Transverse colon (tissue), 4 donors: ENCODE measurements at regions not wholly inside any gene's neighbourhood (a gene's known extent, or its start where the extent isn't known, plus 50 kb on each side); places are given as distances from the start of the nearest gene placed in this dataset.

Experiments
- DNase-seq: peaks from one replicate; pipeline ENCODE4 v3.0.0-alpha.2; 2019
- H3K27ac ChIP-seq, 4 donors: fragments of 200-600 bp; sonication (generic); 2 replicates each; pipeline ENCODE4 v1.5.1; 2016 to 2018; ENCODE audit warnings: inconsistent platforms in 4 of 4
- H3K27me3 ChIP-seq: fragments of 200-600 bp; sonication (generic); 2 replicates; pipeline ENCODE4 v1.5.1; 2017; ENCODE audit warnings: inconsistent platforms
- H3K36me3 ChIP-seq, 4 donors: fragments of 200-600 bp; sonication (generic); 2 replicates each; pipeline ENCODE4 v1.5.1; 2017 to 2019; ENCODE audit warnings: inconsistent platforms in 4 of 4
- H3K4me1 ChIP-seq, 4 donors: fragments of 200-600 bp; sonication (generic); 2 replicates each; pipeline ENCODE4 v1.5.1; 2017 to 2020; ENCODE audit warnings: inconsistent platforms in 4 of 4
- H3K4me3 ChIP-seq, 4 donors: fragments of 200-600 bp; sonication (generic); 1 replicate in 1 of 4; 2 replicates in 3 of 4; pipeline versions ENCODE4 v1.5.1 to v1.6.1; 2017 to 2019; ENCODE audit warnings: inconsistent platforms in 4 of 4
- H3K9me3 ChIP-seq, 2 donors: fragments of 200-600 bp; sonication (generic); 2 replicates each; pipeline ENCODE4 v1.5.1; 2017 to 2019; ENCODE audit warnings: inconsistent platforms in 2 of 2
- EP300 ChIP-seq: sonication (generic); formaldehyde crosslinking; IDR thresholded peaks from one replicate; pipeline ENCODE4 v1.6.1; 2017; ENCODE audit warnings: antibody characterized with exemption, low read depth
- POLR2A ChIP-seq: fragments of 450-650 bp; IDR thresholded peaks from one replicate; pipeline ENCODE4 v1.6.1; 2016; ENCODE audit warnings: antibody characterized with exemption, mild to moderate bottlenecking, moderate library complexity
- POLR2AphosphoS5 ChIP-seq, 3 donors: sonication (generic); formaldehyde crosslinking; IDR thresholded peaks; one replicate each; pipeline ENCODE4 v1.6.1; 2016; ENCODE audit warnings: antibody characterized with exemption in 3 of 3
- WGBS, 2 donors: methylation state at CpG; one replicate each; pipeline ENCODE4 v1.1.5; 2018; ENCODE audit warnings: low coverage in 1 of 2; 5-methylcytosine and 5-hydroxymethylcytosine counted together
- in situ Hi-C, 4 donors: fragments of 200-750 bp; cut with MboI; loops; one replicate each; pipeline versions ENCODE4 v1.15.0 to v1.15.1; 2017; ENCODE audit warnings: low sequenced_read_pairs in 3 of 4, low pct_ligation_motif_present in 1 of 4, low pct_unique_long_range_greater_than_20kb in 1 of 4
- intact Hi-C: fragments of 100-400 bp; cut with DNase I; formaldehyde crosslinking; loops from one replicate; pipeline ENCODE4 v1.15.1; 2023; ENCODE audit warnings: low total_unique reads
- TF ChIP-seq, protein P1 (sequence below), 5 experiments: fragments of 200-600 bp in 3 of 5; fragments of 450-650 bp in 2 of 5; sonication (generic) in 3 of 5; IDR thresholded peaks; 1 replicate in 2 of 5; 2 replicates in 3 of 5; pipeline ENCODE4 v1.5.1; 2016 to 2017; ENCODE audit warnings: antibody characterized with exemption in 5 of 5, inconsistent platforms in 3 of 5, mild to moderate bottlenecking in 2 of 5, moderate library complexity in 1 of 5

- no peak for DNase-seq
- H3K36me3 ChIP-seq = no peaks in the 10 kb centered on the region
- in situ Hi-C loops (no loop called here), intact Hi-C loops (no loop called here)
- H3K27ac ChIP-seq = no peak overlapping the region
- peaks cover 11 to 39% (median 20%) of the 10 kb centered on the region in 4 donors for H3K4me1 ChIP-seq
- H3K9me3 ChIP-seq = no peaks in the 10 kb centered on the region
- H3K27me3 ChIP-seq = no peaks in the 10 kb centered on the region
- TF ChIP-seq, protein P1, sequence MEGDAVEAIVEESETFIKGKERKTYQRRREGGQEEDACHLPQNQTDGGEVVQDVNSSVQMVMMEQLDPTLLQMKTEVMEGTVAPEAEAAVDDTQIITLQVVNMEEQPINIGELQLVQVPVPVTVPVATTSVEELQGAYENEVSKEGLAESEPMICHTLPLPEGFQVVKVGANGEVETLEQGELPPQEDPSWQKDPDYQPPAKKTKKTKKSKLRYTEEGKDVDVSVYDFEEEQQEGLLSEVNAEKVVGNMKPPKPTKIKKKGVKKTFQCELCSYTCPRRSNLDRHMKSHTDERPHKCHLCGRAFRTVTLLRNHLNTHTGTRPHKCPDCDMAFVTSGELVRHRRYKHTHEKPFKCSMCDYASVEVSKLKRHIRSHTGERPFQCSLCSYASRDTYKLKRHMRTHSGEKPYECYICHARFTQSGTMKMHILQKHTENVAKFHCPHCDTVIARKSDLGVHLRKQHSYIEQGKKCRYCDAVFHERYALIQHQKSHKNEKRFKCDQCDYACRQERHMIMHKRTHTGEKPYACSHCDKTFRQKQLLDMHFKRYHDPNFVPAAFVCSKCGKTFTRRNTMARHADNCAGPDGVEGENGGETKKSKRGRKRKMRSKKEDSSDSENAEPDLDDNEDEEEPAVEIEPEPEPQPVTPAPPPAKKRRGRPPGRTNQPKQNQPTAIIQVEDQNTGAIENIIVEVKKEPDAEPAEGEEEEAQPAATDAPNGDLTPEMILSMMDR (IDR thresholded peaks at IDR 0.05) = no peak
- no peak for TF ChIP-seq EP300
- TF ChIP-seq POLR2A = no peak
- no peak for TF ChIP-seq POLR2AphosphoS5 (IDR thresholded peaks at IDR 0.05)
- WGBS, 2 donors = 75 to 90% methylated on average over 4 of the region's 4 CpGs
- H3K4me3 ChIP-seq = no peak overlapping the region
Measured at GRCh38 chr7:130953196-130953595, 219.2 kb upstream of the KLF14 start.

- intact Hi-C loops = no loop called here
- TF ChIP-seq POLR2A = no peak
- TF ChIP-seq, protein P1 (IDR thresholded peaks at IDR 0.05) = no peak
- no peak for TF ChIP-seq POLR2AphosphoS5 (IDR thresholded peaks at IDR 0.05)
- no peak for TF ChIP-seq EP300
- H3K4me3 ChIP-seq = no peak overlapping the region
- in situ Hi-C loops = no loop called here
- peaks cover 11 to 40% (median 20%) of the 10 kb centered on the region in 4 donors for H3K4me1 ChIP-seq
- 80 to 81% methylated on average over 6 of the region's 6 CpGs for WGBS, 2 donors
- no peaks in the 10 kb centered on the region for H3K27me3 ChIP-seq
- no peaks in the 10 kb centered on the region for H3K9me3 ChIP-seq
- H3K27ac ChIP-seq = no peak overlapping the region
- H3K36me3 ChIP-seq = peaks cover 0 to 5% (median 0%) of the 10 kb centered on the region in 4 donors
- no peak for DNase-seq
Measured at GRCh38 chr7:130954918-130955564, 221.0 kb upstream of the KLF14 start.

DNA sequence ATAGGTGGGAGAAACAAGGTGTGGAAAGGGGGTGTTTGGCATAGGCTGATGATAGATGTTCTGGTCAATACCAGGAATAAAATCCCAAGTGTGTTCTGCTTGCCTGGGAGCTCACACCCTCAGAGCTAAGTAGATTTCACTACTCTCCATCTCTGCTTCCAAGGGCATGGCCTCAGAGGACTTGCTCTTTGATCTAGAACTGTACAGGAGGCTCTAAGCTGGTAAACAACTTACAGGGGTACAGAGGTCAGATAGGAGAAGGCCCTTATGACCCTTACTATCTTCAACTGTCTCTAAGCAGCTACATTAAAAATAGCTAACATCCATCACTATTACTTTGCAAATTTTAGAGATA lies 221.5 kb upstream of the KLF14 start:
- H3K9me3 ChIP-seq = no peaks in the 10 kb centered on the region
- H3K4me3 ChIP-seq = no peak overlapping the region
- H3K27ac ChIP-seq = no peak overlapping the region
- peaks cover 11 to 40% (median 24%) of the 10 kb centered on the region in 4 donors for H3K4me1 ChIP-seq
- intact Hi-C loops (no loop called here), in situ Hi-C loops (no loop called here)
- no peak for TF ChIP-seq EP300
- TF ChIP-seq, protein P1 (IDR thresholded peaks at IDR 0.05) = no peak
- no peak for TF ChIP-seq POLR2A
- TF ChIP-seq POLR2AphosphoS5 (IDR thresholded peaks at IDR 0.05) = no peak
- DNase-seq = no peak
- no peaks in the 10 kb centered on the region for H3K27me3 ChIP-seq
- peaks cover 0 to 5% (median 0%) of the 10 kb centered on the region in 4 donors for H3K36me3 ChIP-seq

GRCh38 chr7:130956417-130957136 lies 222.6 kb upstream of the KLF14 start:
- Histone ChIP-seq H3K4me1 (peaks cover 11 to 50% (median 25%) of the 10 kb centered on the region in 4 donors), H3K4me3 (no peak overlapping the region), H3K27me3 (no peaks in the 10 kb centered on the region), H3K27ac (peak overlapping the region in 2 of 4 donors; percentile 23 to 48), H3K36me3 (peaks cover 0 to 5% (median 0%) of the 10 kb centered on the region in 4 donors), H3K9me3 (no peaks in the 10 kb centered on the region)
- no peak for DNase-seq
- in situ Hi-C loops = no loop called here
- TF ChIP-seq POLR2AphosphoS5 (IDR thresholded peaks at IDR 0.05) (no peak), EP300 (no peak), POLR2A (no peak)
- TF ChIP-seq, protein P1 (IDR thresholded peaks at IDR 0.05) = no peak
- intact Hi-C loops = no loop called here
- WGBS, 2 donors = 61 to 70% methylated on average over 7 of the region's 7 CpGs
